HCT116 (cell line): ENCODE measurements at regions not wholly inside any gene's neighbourhood (a gene's known extent, or its start where the extent isn't known, plus 50 kb on each side); places are given as distances from the start of the nearest gene placed in this dataset.

ENCODE experiments used
- CTCF ChIP-seq, 3 experiments: fragments of 200-600 bp in 1 of 3; sonication (generic) in 1 of 3; IDR thresholded peaks in 2 of 3; conservative IDR thresholded peaks in 1 of 3; 2 replicates each; pipeline ENCODE4 v1.5.1; 2012 to 2017; ENCODE audit warnings: low read depth in 2 of 3, low read length in 2 of 3, antibody characterized with exemption in 1 of 3, borderline replicate concordance in 1 of 3, control low read depth in 1 of 3, mild to moderate bottlenecking in 1 of 3, mixed read lengths in 1 of 3, mixed run types in 1 of 3, moderate library complexity in 1 of 3; ENCODE audit not compliant: insufficient read depth in 1 of 3
- POLR2A ChIP-seq: IDR thresholded peaks from 2 replicates; pipeline ENCODE4 v1.7.0; 2011; ENCODE audit warnings: borderline replicate concordance; ENCODE audit not compliant: insufficient read depth, insufficient read length; ENCODE audit errors: extremely low read depth

- TF ChIP-seq CTCF (IDR thresholded peaks at IDR 0.05 in 2 of 3, conservative IDR thresholded peaks at IDR 0.05 in 1 of 3; ENCODE audit: borderline replicate concordance in 1 of 3, insufficient read depth in 1 of 3, low read depth in 2 of 3, low read length in 2 of 3) (no peak), POLR2A (no peak)
Observed at GRCh38 chr11:97574976-97575665, 1185.3 kb downstream of the JRKL start.
